GM18873 (cell line): ENCODE measurements at regions not wholly inside any gene's neighbourhood (a gene's known extent, or its start where the extent isn't known, plus 50 kb on each side); places are given as distances from the start of the nearest gene placed in this dataset.

ENCODE experiments used
- ATAC-seq: cut with Tn5 transposase; IDR thresholded peaks from one replicate; pipeline ENCODE4 v1.9.1; 2021; ENCODE audit warnings: mild to moderate bottlenecking, moderate library complexity, moderate number of reproducible peaks; ENCODE audit not compliant: unreplicated experiment, low FRiP score

DNA sequence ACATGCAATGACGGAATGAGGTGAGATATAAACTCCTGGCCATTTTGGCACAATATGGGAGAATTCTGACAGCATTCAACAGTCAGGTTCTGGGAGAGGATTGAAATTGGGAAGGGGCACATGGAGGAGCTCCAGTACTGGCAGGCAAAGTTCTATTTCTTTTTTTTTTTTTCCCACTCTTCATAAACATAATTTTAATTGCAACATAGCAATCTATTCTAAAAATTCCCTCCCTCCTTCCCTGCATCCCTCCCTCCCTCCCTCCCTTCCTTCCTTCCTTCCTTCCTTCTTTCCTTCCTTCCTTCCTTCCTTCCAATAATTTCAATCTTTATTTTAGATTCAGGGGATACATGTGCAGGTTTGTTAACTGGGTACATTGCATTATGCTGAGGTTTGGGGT, 93.2 kb downstream of the PTCSC3 start:
- ATAC-seq: no peak

DNA sequence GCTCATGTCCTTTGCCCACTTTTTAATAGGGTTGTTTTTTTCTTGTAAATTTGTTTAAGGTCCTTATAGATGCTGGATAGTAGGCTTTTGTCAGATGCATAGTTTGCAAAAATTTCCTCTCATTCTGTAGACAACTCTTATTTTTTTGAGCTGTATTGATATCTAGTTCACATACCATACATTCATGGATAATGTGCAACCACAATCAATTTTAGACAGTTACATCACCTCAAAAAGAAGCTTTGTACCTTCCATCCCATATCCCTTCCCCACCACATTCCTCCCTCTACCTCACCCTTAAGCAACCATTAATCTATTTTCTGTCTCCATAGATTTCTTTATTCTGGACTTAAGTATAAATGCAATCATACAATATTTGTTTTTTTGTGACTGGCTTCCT, 98.4 kb downstream of the PTCSC3 start:
- no peak for ATAC-seq

DNA sequence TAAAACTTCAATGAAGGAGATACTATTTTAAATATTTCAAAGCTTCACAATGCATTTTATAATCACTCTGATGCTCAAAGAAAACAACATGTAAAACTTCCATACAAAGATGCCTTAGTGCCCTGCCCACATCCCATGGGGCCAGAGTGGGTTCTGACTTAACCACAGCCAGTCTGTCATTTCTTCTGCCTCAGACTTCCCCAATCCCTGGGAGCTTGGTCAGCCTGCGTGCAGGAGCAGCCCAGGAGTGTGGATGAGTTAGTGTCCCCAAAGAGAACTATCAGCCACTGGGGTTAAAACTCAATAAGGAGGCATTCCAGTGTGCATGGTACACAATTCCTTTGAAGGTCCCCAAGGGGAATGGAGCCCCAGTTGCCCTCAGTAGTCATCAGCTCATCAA, 100.3 kb downstream of the PTCSC3 start:
- no peak for ATAC-seq

GRCh38 chr14:36075203-36075602, 101.3 kb downstream of the PTCSC3 start:
- ATAC-seq: no peak

DNA sequence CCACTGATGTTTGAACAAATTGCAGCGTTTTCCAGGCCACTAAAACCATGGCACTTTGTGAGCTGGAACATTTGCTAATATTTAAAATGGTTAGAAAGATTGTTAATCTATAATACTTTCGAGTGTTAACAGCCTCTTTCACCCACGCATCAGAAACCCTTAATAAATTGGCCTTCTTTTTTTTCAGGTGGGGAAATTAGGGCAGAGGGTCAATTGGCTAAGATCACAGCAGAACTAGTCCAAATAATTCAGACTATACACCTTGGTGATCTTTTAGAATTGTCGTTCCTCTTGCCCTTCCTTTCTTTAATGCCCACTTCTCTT, 105.8 kb downstream of the PTCSC3 start:
- no peak for ATAC-seq

GRCh38 chr14:36070031-36070719, 106.3 kb downstream of the PTCSC3 start:
- peak; percentile 52 for ATAC-seq

- peak; percentile 44 for ATAC-seq
Measured at GRCh38 chr14:36069535-36069900, 107.0 kb downstream of the PTCSC3 start.

DNA sequence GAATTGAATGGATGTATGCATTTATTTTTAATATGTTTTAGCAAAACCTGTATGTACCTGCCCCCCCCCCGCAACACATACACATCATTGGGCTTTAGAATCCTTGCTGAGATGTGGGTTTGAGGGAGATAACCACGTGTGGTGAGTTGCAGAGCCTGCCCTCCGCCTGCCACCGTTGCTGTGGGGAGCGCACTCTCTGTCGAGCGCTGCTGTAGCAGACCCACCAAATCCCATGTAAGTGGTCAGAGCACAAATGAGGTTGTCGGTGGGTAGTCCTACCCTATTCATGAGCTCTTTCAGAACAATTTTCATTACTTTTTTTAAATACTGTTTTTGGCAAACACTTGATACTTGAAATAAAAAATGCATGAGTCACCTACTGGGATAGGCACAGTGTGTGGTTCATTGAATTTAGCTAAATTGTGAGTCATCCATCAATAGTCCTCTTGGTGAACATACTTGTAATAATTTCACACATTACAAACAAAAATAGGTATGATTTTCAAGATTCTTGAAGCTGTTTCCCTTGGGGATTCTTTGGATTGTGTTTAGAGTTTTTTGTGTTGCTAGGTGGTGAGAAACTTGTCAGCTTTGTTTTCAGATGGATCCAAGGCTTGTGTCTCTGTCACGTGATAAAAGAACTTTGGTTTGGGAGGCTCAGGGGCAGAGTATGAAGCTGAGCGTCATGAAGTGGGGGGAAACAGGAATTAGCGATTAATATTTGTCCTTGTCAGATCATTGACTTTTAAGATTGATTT, 107.6 kb downstream of the PTCSC3 start:
- ATAC-seq: peak; percentile 10

DNA sequence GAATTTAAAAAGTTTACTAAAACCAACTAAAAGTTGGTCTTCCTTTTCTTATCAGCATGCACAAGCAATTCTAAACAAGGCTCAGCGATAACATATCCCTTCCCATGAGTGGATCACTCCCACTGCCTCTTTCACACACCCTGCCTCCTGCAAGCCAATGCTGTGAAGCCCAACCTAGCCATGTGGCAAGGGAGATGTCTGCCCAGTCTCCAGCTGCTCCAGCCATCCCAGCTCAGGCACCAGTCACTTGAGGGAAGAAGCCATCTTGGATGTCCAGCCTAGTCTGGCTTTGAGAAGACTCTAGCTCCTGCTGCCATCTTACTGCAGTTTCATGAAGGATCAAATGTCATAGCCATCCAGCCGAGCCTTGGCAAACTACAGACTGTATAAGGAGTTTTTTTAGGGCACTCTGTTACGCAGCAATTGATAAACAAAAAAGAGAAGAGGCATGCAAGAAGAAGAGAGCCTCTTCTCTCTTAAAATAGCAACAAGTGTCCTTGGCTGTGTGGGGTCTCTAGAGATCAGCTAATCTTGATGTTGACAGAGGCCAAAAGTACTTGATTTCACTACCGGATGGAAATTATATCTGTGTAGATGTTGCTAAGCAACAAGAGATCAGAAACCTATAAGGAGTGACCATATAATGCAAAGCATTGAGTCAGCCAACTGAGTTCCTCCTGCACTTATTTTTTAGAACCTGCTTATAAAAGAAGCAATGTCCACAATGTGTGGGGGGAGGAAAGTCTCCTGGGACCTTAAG, 108.9 kb downstream of the PTCSC3 start:
- peak; percentile 50 for ATAC-seq

- ATAC-seq: no peak
Measured at GRCh38 chr14:36066636-36067035, 109.9 kb downstream of the PTCSC3 start.

DNA sequence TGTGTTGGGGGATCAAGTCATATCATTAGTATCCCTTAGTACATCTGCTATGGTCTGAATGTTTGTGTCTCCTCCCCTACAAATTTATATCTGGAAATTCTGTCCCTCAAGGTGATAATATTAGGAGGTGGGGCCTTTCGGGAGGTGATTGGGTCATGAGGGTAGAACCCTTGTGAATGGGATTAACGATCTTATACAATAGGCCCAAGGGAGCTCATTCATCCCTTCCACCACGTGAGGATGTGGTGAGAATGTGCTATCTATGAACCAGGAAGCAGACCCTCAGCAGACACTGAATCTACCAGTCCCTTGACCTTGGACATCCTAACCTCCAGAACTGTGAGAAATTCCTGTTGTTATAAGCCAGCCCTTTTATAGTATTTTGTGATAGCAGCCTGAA, 110.7 kb downstream of the PTCSC3 start:
- no peak for ATAC-seq

DNA sequence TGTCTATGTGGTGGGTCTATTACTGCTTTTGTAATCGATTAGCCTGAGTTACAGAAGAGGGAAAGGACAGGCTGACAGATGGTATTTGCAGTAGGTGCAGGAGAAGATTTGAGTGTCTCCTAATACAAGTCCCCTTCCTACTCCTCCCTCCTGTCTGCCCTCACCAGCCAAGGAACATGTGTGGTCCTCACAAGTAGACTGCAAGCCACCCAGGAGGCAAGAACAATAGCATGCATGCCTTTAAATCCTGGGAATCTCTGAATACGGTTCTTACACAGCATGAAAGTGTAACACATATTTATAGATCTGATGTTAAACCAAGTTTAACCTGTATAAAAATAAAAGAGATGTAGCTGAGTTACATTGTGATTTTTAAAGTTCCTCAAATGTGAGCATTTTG, 117.0 kb downstream of the PTCSC3 start:
- ATAC-seq: no peak

DNA sequence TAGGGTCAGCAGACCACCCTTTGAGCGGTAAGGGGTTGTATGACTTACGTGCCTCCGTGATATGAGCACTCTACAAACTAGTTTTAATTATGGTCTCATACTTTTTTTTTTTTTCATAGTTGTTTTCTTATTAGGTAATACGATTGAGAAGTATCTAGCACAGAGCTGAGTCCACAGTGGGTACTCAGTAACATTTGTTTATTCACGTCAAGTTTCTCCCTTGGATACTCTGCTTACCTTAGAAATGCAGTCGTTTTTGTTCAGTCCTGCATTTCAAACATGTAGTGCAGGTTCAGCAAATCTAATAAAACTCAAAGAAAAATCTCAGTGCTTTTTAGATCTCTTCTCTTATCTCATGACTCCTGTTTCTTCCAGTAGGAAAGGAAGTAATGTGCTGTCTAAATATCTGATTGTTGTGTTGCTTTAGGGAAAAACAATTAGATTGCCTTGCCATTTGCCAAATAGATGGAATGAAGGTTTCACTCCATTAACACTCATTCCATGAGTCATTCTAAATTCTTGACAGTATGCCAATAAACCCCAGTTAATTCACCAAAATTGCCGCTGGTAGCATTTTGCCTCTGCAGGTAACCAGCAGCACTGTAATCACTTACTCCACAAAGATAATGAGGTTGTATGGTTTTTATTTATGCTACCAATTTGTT, 118.9 kb downstream of the PTCSC3 start:
- ATAC-seq: no peak

DNA sequence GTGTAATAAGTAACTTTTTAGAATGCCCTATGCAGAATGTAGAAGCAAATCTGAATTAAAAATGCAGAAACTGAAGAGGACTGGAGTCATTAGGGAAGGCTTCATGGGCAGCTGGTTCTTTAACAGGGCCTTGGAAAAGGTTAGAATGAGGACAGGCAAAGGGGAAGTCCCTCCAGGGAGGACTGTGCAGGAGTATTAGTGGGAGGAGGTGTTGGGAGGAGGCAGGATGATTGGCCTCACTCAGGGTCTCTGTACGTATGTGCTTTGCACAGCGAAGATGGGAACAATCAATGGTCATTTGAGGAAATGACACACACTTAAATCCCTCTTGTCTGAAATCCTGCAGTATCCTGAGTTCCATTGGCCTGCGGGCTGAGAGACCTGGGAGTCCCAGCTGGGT, 119.7 kb downstream of the PTCSC3 start:
- ATAC-seq: no peak

DNA sequence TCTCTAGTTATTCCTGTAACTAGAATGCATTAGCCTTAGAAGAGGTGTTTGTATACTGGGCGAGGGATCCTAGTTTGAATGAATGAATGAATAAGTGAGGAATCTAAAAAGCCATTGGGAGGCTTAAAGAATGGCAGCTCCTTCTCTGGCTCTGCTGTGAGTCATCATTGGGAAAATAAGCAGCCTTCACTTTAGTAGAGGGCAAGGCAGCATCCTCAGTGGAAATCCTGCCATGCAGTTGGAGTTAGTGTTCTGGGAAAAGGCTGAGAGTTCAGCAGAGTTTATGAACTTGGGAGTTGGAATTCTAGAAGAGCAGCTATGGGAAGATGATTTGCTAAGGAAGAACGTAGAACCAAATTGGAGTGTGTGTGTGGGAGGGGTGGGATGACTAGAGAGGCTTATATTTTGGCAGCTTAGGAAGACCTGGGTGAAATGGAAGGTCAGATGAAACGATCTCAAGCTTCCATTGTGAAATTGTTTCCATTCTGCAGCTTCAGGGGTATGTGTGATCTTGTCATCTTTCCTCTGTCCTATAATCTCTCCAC, 120.8 kb downstream of the PTCSC3 start:
- no peak for ATAC-seq

DNA sequence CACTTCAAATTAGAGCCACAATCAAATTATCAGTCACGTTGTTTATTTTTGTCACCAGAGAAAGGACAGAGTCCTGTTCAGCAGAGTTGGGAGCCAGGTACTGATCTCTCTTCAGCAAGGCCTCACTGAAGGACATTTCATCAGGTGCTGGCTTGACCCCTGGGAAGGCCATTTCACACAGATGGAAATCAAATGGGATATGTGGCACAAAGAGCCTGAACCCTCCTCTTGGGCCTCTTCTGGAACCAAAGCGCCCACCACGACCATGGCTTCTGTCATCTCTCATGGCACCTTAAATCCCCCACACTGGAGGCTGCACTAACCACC, 121.5 kb downstream of the PTCSC3 start:
- ATAC-seq: no peak

GRCh38 chr14:36054353-36055051, 122.0 kb downstream of the PTCSC3 start:
- ATAC-seq: no peak

GRCh38 chr14:36052681-36053080, 123.8 kb downstream of the PTCSC3 start:
- ATAC-seq: no peak

- ATAC-seq: no peak
Measured at GRCh38 chr14:36052063-36052462, 124.5 kb downstream of the PTCSC3 start.

DNA sequence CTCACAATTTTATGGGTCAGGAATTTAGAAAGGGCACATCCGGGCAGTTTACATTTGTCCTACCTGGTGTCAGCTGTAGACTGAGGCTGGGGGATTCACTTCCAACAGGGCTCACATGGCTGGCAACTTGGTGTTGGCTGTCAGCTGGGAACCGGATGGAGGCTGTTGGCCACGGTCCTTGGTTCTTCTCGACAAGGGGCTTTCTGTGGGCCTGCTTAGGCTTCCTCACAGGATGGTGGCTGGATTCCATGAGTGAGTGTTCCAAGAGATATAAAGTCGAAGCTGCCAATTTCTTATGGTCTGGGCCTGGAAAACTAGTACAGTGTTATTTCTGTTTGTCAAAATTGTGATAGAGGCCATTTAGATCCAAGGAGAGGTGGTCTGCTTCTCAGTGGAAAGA, 127.9 kb downstream of the PTCSC3 start:
- no peak for ATAC-seq
